Hepatocyte (in vitro differentiated cells): ENCODE measurements at regions not wholly inside any gene's neighbourhood (a gene's known extent, or its start where the extent isn't known, plus 50 kb on each side); places are given as distances from the start of the nearest gene placed in this dataset.

Experiments
- EZH2 ChIP-seq: fragments of 200-600 bp; sonication (generic); IDR thresholded peaks from 2 replicates; pipeline ENCODE4 v1.6.1; 2016; ENCODE audit warnings: antibody characterized with exemption, mild to moderate bottlenecking, borderline replicate concordance
- TF ChIP-seq, protein P1 (sequence below): fragments of 200-600 bp; sonication (generic); IDR thresholded peaks from 2 replicates; pipeline ENCODE4 v1.5.1; 2016; ENCODE audit warnings: antibody characterized with exemption, mild to moderate bottlenecking; ENCODE audit not compliant: poor library complexity

DNA sequence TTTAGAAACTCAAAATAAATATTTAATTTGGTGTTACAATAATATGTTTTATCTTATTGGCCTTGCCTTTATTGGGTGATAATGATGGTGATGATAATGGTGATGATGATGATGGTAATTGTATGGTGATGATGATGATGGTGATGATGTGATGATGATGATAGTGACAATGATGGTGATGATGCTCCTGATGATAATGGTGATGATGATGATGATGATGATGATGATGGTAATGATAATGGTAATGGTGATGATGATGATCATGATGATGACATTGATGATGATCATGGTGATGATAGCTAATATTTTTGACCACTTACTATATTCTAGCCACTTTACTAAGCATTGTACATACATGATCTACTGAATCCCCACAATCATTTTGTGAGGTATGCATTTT, 1548.6 kb upstream of the TMEM132C start:
- TF ChIP-seq, protein P1, sequence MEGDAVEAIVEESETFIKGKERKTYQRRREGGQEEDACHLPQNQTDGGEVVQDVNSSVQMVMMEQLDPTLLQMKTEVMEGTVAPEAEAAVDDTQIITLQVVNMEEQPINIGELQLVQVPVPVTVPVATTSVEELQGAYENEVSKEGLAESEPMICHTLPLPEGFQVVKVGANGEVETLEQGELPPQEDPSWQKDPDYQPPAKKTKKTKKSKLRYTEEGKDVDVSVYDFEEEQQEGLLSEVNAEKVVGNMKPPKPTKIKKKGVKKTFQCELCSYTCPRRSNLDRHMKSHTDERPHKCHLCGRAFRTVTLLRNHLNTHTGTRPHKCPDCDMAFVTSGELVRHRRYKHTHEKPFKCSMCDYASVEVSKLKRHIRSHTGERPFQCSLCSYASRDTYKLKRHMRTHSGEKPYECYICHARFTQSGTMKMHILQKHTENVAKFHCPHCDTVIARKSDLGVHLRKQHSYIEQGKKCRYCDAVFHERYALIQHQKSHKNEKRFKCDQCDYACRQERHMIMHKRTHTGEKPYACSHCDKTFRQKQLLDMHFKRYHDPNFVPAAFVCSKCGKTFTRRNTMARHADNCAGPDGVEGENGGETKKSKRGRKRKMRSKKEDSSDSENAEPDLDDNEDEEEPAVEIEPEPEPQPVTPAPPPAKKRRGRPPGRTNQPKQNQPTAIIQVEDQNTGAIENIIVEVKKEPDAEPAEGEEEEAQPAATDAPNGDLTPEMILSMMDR: no peak
- TF ChIP-seq EZH2: no peak
